Skeletal muscle satellite cell (primary cell): ENCODE measurements at regions not wholly inside any gene's neighbourhood (a gene's known extent, or its start where the extent isn't known, plus 50 kb on each side); places are given as distances from the start of the nearest gene placed in this dataset.

ENCODE experiments used
- H3K27me3 ChIP-seq: 2 replicates; pipeline ENCODE4 v1.7.0; 2013; ENCODE audit warnings: low read length; ENCODE audit not compliant: control insufficient read depth, insufficient read depth
- H3K36me3 ChIP-seq: 2 replicates; pipeline ENCODE4 v1.7.0; 2013; ENCODE audit warnings: mild to moderate bottlenecking, control low read depth, low read length; ENCODE audit not compliant: insufficient read depth
- H3K4me1 ChIP-seq: 2 replicates; pipeline ENCODE4 v1.7.0; 2013; ENCODE audit warnings: low read length; ENCODE audit not compliant: control insufficient read depth, insufficient read depth
- H3K4me2 ChIP-seq: 2 replicates; pipeline ENCODE4 v1.7.0; 2013; ENCODE audit warnings: mild to moderate bottlenecking, low read length
- H3K4me3 ChIP-seq: 2 replicates; pipeline ENCODE4 v1.7.0; 2013; ENCODE audit warnings: low read length
- H3K9ac ChIP-seq: 2 replicates; pipeline ENCODE4 v1.7.0; 2013; ENCODE audit warnings: mild to moderate bottlenecking, low read depth, low read length, moderate library complexity
- H3K9me3 ChIP-seq: replicated peaks from 2 replicates; pipeline ENCODE4 v1.7.0; 2013; ENCODE audit warnings: mild to moderate bottlenecking, control low read depth, low read length

DNA sequence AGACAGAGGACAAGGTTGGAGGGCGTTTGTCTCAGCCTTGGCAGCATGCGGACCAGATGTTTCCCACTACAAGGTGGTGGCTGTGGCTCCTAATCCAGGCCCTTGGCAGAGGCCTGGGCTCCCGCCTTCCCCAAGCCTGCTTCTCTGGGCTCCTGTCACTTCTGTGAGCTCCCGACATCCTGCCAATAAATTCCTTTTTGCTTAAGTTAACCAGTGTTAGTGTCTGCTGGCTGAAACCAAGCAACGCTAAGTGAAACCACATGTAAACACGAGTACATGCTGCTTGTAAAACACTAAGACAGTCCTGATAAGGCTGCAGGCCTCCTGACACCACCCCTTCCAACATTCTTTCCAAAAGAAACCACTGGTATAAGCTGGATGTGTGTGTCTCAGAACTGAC, 263.6 kb upstream of the ZMIZ1 start:
- Histone ChIP-seq H3K4me1 (peaks cover 12% of the 10 kb centered on the region), H3K4me3 (no peak overlapping the region), H3K27me3 (peaks cover 56% of the 10 kb centered on the region), H3K4me2 (no peak overlapping the region), H3K9me3 (no peaks in the 10 kb centered on the region), H3K36me3 (no peaks in the 10 kb centered on the region), H3K9ac (no peak overlapping the region)

GRCh38 chr10:78806681-78807221, 262.0 kb upstream of the ZMIZ1 start:
- Histone ChIP-seq H3K4me1 (peaks cover 12% of the 10 kb centered on the region), H3K9ac (no peak overlapping the region), H3K9me3 (no peaks in the 10 kb centered on the region), H3K27me3 (peaks cover 56% of the 10 kb centered on the region), H3K4me3 (no peak overlapping the region), H3K36me3 (no peaks in the 10 kb centered on the region), H3K4me2 (no peak overlapping the region)

DNA sequence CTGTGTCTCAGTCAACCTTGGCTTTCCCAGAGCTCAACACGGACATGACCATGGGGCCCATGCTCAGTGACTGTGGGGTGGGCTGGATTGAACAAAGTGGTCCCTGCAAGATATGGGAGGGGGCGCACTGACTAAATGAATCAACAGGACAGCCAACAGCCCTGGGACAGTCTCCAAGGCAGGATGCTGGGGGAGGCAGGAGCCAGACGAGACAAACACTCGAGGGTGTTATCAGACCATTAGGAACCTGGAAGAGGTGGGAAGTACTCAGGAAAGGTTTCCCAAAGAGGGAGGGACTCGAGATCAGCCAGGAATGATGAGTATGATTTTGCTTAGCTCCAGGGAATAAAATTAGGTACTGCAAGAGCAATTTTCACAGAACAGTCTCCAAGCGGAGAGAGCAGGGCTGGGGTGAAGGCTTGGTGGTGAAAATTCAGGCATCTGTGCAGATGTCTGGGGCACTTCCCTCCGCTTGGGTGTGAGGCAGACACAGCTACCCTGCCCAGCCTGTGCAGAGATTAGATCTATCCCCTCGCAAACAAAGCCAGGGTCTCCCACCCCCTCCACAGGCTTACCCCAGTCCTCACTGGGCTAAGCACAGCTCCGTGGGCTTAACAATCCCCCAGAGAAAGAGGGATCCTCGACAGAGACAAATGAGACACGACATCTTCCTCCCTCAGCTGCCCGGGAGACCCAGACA, 261.1 kb upstream of the ZMIZ1 start:
- Histone ChIP-seq H3K27me3 (peaks cover 56% of the 10 kb centered on the region), H3K4me2 (no peak overlapping the region), H3K4me1 (peaks cover 12% of the 10 kb centered on the region), H3K4me3 (no peak overlapping the region), H3K9me3 (no peaks in the 10 kb centered on the region), H3K36me3 (no peaks in the 10 kb centered on the region), H3K9ac (no peak overlapping the region)

DNA sequence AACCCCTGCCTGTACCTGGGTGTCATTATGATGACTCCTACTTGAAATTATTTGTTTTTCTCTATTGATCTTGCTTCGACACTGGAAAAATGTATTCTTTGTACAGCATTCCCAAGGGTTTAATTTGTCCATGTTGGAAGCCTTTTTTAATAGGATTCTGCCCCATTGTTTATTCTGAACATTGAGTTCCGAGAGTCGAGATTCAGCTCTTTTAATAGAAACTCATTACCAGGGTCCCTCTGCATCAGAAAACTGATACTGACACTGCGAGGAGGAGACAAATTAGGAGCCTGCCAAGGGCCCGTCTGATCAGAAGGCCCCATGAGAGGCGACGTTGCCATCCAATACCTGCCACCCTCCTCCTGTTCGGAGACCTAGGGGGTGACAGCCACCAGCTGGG, 260.5 kb upstream of the ZMIZ1 start:
- Histone ChIP-seq H3K4me3 (no peak overlapping the region), H3K4me2 (no peak overlapping the region), H3K4me1 (peaks cover 10% of the 10 kb centered on the region), H3K27me3 (peaks cover 56% of the 10 kb centered on the region), H3K9me3 (no peaks in the 10 kb centered on the region), H3K9ac (no peak overlapping the region), H3K36me3 (no peaks in the 10 kb centered on the region)

DNA sequence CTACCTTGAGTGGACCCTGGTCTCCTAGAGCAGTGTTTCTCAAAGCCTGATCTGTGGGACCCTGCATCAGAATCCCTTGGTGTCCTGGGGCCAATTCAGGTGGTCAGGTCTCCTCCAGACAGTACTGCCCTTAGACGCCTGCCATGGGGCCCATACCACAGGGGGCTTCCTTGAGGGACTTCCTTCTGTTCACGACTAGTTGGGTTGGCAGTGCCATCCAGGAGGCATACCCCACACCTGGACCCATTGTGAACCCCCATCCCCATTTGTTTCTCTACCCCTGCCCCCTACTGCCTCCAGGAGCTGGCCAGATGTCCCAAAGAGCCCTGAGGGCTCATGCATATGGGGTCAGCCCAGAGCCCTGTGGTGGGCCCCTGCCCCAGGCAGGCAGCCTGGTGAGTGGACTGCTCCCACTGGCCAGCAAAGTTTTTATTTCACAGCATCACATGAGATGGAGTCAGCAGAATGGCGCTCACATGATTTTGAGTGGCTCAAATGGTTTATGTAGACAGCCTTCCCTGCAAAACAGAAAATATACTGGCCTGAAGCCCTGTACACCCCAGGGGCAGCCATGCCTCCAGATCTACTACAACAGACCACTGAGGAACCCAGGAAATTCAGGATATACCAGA, 259.9 kb upstream of the ZMIZ1 start:
- Histone ChIP-seq H3K4me1 (peaks cover 10% of the 10 kb centered on the region), H3K9me3 (no peaks in the 10 kb centered on the region), H3K36me3 (no peaks in the 10 kb centered on the region), H3K4me3 (no peak overlapping the region), H3K4me2 (no peak overlapping the region), H3K27me3 (peaks cover 56% of the 10 kb centered on the region), H3K9ac (no peak overlapping the region)

GRCh38 chr10:78811174-78811573, 257.6 kb upstream of the ZMIZ1 start:
- H3K36me3 ChIP-seq = no peaks in the 10 kb centered on the region
- H3K9ac ChIP-seq = no peak overlapping the region
- no peaks in the 10 kb centered on the region for H3K9me3 ChIP-seq
- H3K4me1 ChIP-seq = no peaks in the 10 kb centered on the region
- no peak overlapping the region for H3K4me3 ChIP-seq
- peaks cover 76% of the 10 kb centered on the region for H3K27me3 ChIP-seq
- H3K4me2 ChIP-seq = no peak overlapping the region

GRCh38 chr10:78812571-78813318, 256.0 kb upstream of the ZMIZ1 start:
- H3K9ac ChIP-seq = no peak overlapping the region
- no peaks in the 10 kb centered on the region for H3K4me1 ChIP-seq
- no peaks in the 10 kb centered on the region for H3K36me3 ChIP-seq
- H3K4me2 ChIP-seq = no peak overlapping the region
- H3K9me3 ChIP-seq = no peaks in the 10 kb centered on the region
- H3K27me3 ChIP-seq = peaks cover 78% of the 10 kb centered on the region
- H3K4me3 ChIP-seq = no peak overlapping the region

- Histone ChIP-seq H3K9me3 (no peaks in the 10 kb centered on the region), H3K4me3 (no peak overlapping the region), H3K36me3 (no peaks in the 10 kb centered on the region), H3K9ac (no peak overlapping the region), H3K4me1 (no peaks in the 10 kb centered on the region), H3K27me3 (peaks cover 82% of the 10 kb centered on the region), H3K4me2 (no peak overlapping the region)
Observed at GRCh38 chr10:78813526-78813925, 255.2 kb upstream of the ZMIZ1 start.

GRCh38 chr10:78813998-78814399, 254.8 kb upstream of the ZMIZ1 start:
- Histone ChIP-seq H3K9me3 (no peaks in the 10 kb centered on the region), H3K4me2 (no peak overlapping the region), H3K4me1 (no peaks in the 10 kb centered on the region), H3K36me3 (no peaks in the 10 kb centered on the region), H3K9ac (no peak overlapping the region), H3K4me3 (no peak overlapping the region), H3K27me3 (peaks cover 82% of the 10 kb centered on the region)

GRCh38 chr10:78814407-78814806, 254.4 kb upstream of the ZMIZ1 start:
- peaks cover 79% of the 10 kb centered on the region for H3K27me3 ChIP-seq
- H3K4me2 ChIP-seq = no peak overlapping the region
- H3K4me1 ChIP-seq = no peaks in the 10 kb centered on the region
- no peaks in the 10 kb centered on the region for H3K9me3 ChIP-seq
- no peak overlapping the region for H3K9ac ChIP-seq
- H3K36me3 ChIP-seq = no peaks in the 10 kb centered on the region
- no peak overlapping the region for H3K4me3 ChIP-seq

DNA sequence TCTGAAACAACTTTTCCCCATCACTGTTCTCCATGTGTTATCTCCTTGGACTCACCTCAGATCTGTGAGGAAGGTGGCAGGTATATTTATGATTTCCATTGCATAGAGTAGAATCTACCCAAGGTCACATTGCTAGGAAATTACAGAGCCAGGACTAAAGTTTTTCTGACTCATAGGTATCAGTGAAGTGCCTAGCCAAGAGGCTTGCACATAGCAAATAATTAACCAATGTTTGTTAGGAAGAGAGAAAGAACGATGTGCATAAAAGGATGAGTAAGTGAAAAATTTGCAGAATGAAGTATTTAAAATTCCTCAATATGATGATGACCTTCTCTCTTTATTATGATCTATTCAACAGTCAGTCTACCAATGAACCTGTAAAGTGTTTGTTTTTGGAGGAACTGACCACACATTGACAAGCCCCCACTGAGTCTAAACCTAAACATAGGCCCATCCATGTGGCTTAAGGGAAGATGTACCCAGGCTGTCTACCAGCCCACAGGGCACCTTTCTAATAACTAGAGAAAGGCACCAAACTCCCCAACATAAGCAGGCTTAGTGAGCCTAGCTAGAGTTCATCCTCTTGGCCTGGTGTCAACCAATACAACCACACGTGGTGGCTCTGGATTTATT, 252.9 kb upstream of the ZMIZ1 start:
- no peaks in the 10 kb centered on the region for H3K9me3 ChIP-seq
- H3K4me3 ChIP-seq = no peak overlapping the region
- H3K27me3 ChIP-seq = peaks cover 73% of the 10 kb centered on the region

More for the DNA sequence above, 252.9 kb upstream of the ZMIZ1 start:
- Histone ChIP-seq H3K9ac (no peak overlapping the region), H3K4me2 (no peak overlapping the region), H3K4me1 (no peaks in the 10 kb centered on the region), H3K36me3 (no peaks in the 10 kb centered on the region)
